ENCODE measurements at regions not wholly inside any gene's neighbourhood (a gene's known extent, or its start where the extent isn't known, plus 50 kb on each side); places are given as distances from the start of the nearest gene placed in this dataset.

DNA sequence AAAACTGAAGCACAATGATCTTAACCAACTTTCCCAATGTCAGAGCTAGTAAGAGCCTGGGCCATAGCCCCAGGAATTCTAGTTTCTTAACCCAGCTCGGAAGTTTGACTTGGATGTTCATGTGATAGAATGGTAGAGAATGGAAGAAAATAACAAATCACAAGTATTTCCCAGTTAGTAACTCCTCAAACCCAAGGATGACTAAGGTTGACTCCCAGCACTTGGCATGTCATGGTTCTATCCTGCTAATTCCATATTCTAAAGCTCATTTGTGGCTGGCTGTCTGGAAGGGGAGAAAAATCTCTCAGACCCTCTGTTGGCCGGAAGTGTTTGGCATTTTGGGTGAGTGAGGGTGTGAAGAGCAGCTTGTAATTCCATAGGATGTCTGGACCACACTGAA is 248.7 kb downstream of the RFPL4B start:
- TF ChIP-seq POLR2A (IDR thresholded peaks at IDR 0.05; ENCODE audit: low read length) (no peak), GATA1 (IDR thresholded peaks at IDR 0.05; ENCODE audit: low read depth, low read length) (no peak)
